ENCODE measurements at regions not wholly inside any gene's neighbourhood (a gene's known extent, or its start where the extent isn't known, plus 50 kb on each side); places are given as distances from the start of the nearest gene placed in this dataset.

DNA sequence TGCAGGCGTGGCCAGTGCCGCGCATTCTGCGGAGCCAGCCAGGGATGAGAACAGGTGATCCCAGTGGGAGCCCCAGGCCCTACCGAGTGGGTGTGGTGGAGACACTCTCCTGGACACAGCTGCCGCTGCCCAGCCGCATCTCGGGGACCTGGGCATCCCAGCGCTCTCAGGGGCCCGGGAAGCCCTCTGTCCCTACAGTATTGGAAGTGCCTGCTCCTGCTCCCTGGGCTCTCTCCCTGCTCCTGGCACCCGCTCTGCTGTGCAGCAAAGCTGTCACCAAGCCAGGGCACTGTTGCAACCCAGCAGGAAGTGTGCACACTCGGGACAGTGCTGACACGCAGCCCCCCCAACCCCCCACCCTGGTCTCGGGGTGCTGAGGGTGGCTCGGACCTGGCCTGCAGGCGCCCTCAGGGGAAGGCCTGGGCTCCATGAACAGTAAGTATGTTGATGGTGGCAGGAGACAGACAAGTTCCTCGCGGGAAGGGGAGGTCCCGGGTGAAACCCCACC lies 1177.4 kb upstream of the GBE1 start:
- Mint-ChIP-seq H3K27ac (no peak overlapping the region), H3K4me3 (no peak overlapping the region), H3K27me3 (no peaks in the 10 kb centered on the region), H3K9me3 (peaks cover 18% of the 10 kb centered on the region), H3K36me3 (ENCODE audit: low read depth) (no peaks in the 10 kb centered on the region), H3K4me1 (ENCODE audit: low read depth) (no peaks in the 10 kb centered on the region)

GRCh38 chr3:82927309-82928253 lies 1166.1 kb upstream of the GBE1 start:
- no peak overlapping the region for H3K27ac Mint-ChIP-seq
- H3K9me3 Mint-ChIP-seq = peaks cover 10% of the 10 kb centered on the region
- no peaks in the 10 kb centered on the region for H3K36me3 Mint-ChIP-seq (ENCODE audit: low read depth)
- H3K4me1 Mint-ChIP-seq (ENCODE audit: low read depth) = no peaks in the 10 kb centered on the region
- H3K4me3 Mint-ChIP-seq = no peak overlapping the region
- no peaks in the 10 kb centered on the region for H3K27me3 Mint-ChIP-seq

- Mint-ChIP-seq H3K4me1 (ENCODE audit: low read depth) (no peaks in the 10 kb centered on the region), H3K36me3 (ENCODE audit: low read depth) (no peaks in the 10 kb centered on the region), H3K9me3 (peaks cover 8% of the 10 kb centered on the region)
Observed at GRCh38 chr3:82891028-82891427, 1129.6 kb upstream of the GBE1 start.

GRCh38 chr3:82883072-82883471 lies 1121.6 kb upstream of the GBE1 start:
- Mint-ChIP-seq H3K27ac (no peak overlapping the region), H3K36me3 (ENCODE audit: low read depth) (no peaks in the 10 kb centered on the region), H3K27me3 (no peaks in the 10 kb centered on the region), H3K4me1 (ENCODE audit: low read depth) (no peaks in the 10 kb centered on the region), H3K4me3 (no peak overlapping the region), H3K9me3 (peaks cover 17% of the 10 kb centered on the region)

More at GRCh38 chr3:82891028-82891427, 1129.6 kb upstream of the GBE1 start:
- Mint-ChIP-seq H3K4me3 (no peak overlapping the region), H3K27ac (no peak overlapping the region), H3K27me3 (no peaks in the 10 kb centered on the region)

- no peaks in the 10 kb centered on the region for H3K4me1 Mint-ChIP-seq (ENCODE audit: low read depth)
- H3K4me3 Mint-ChIP-seq = no peak overlapping the region
- no peaks in the 10 kb centered on the region for H3K27me3 Mint-ChIP-seq
- no peaks in the 10 kb centered on the region for H3K36me3 Mint-ChIP-seq (ENCODE audit: low read depth)
- H3K9me3 Mint-ChIP-seq = peaks cover 7% of the 10 kb centered on the region
- H3K27ac Mint-ChIP-seq = no peak overlapping the region
Observed at GRCh38 chr3:82875401-82875800, 1114.0 kb upstream of the GBE1 start.

- Mint-ChIP-seq H3K27me3 (no peaks in the 10 kb centered on the region), H3K36me3 (ENCODE audit: low read depth) (no peaks in the 10 kb centered on the region), H3K4me1 (ENCODE audit: low read depth) (no peaks in the 10 kb centered on the region), H3K27ac (no peak overlapping the region), H3K9me3 (peaks cover 24% of the 10 kb centered on the region), H3K4me3 (no peak overlapping the region)
Observed at GRCh38 chr3:82839871-82840270, 1078.4 kb upstream of the GBE1 start.

DNA sequence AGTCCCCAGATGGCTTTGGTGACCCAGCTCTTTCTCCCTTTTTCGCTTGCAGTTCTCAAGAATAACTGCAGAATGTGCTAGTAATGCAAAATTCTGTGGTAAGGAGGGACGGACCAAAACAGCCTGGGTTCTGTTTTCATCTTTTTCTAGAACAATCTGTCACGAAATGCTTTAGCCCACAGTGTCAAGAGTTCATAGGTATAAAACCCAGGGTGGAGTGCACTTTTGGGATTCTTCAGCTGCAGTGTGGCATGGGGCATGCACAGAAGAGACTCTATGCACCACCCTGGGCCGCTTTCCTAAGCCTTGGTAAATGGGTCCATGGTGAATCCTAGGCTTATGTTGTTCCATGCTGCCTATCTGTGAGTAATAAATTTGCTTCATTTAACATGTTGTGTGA lies 1072.7 kb upstream of the GBE1 start:
- peaks cover 5% of the 10 kb centered on the region for H3K9me3 Mint-ChIP-seq
- no peak overlapping the region for H3K4me3 Mint-ChIP-seq
- no peaks in the 10 kb centered on the region for H3K36me3 Mint-ChIP-seq (ENCODE audit: low read depth)
- H3K27me3 Mint-ChIP-seq = no peaks in the 10 kb centered on the region
- H3K27ac Mint-ChIP-seq = no peak overlapping the region
- H3K4me1 Mint-ChIP-seq (ENCODE audit: low read depth) = no peaks in the 10 kb centered on the region

DNA sequence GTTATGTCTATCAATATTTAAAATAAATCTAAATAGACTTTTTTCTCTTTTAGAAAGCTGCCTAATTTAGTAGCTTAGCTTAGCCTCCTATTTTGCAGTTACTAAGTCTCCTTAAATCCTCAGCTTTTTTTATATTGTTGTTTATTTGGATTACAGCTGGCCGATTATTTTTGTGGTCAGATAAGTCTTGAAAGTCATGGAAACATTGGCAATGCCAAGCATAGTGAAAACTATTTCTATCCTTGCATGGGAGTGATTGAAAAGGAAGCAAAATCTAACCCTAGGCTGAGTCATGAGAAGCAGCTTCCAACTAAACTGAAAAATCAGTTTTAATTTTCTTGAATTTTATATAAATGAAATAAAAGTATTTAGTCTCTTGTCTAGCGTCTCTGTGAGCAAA lies 1063.0 kb upstream of the GBE1 start:
- Mint-ChIP-seq H3K36me3 (ENCODE audit: low read depth) (no peaks in the 10 kb centered on the region), H3K9me3 (peaks cover 8% of the 10 kb centered on the region), H3K4me1 (ENCODE audit: low read depth) (no peaks in the 10 kb centered on the region)

GRCh38 chr3:82816086-82816485 lies 1054.6 kb upstream of the GBE1 start:
- Mint-ChIP-seq H3K27ac (no peak overlapping the region), H3K9me3 (peaks cover 31% of the 10 kb centered on the region), H3K36me3 (ENCODE audit: low read depth) (no peaks in the 10 kb centered on the region)

More for the DNA sequence above, 1063.0 kb upstream of the GBE1 start:
- Mint-ChIP-seq H3K27me3 (no peaks in the 10 kb centered on the region), H3K27ac (no peak overlapping the region), H3K4me3 (no peak overlapping the region)

DNA sequence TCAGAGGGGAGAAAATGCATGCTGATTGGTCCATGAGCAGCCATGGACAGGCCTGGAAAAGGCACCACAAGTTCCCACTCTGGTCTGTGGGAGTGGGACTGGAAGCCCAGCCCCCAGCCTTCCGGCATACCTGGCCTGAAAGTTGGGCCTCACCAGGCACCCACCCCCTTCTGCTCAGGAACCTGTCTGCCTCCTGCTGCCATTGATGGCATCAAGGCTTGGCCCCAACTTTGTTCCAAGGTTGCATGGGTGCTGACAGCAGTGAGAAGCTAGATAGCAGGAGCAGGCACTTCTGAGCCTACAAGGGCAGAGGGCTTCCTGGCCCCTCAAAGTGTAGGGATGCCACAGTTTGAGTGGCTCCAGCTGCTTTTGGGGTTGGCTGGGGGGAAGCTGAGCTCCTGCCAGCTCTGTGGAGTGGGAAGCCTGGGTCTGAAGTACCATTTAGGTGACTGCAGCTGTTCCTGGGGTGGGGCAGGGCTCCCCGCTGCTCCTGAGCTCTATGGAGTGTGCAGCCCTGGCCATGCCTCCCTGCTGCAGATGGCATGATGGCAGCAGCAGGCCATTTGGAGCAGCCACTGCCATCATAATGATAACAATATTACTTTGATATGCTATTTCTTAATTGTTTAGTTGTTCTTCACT lies 1054.1 kb upstream of the GBE1 start:
- no peak overlapping the region for H3K4me3 Mint-ChIP-seq
- H3K4me1 Mint-ChIP-seq (ENCODE audit: low read depth) = no peaks in the 10 kb centered on the region
- H3K9me3 Mint-ChIP-seq = peaks cover 31% of the 10 kb centered on the region
- no peaks in the 10 kb centered on the region for H3K27me3 Mint-ChIP-seq
- no peak overlapping the region for H3K27ac Mint-ChIP-seq
- no peaks in the 10 kb centered on the region for H3K36me3 Mint-ChIP-seq (ENCODE audit: low read depth)

More at GRCh38 chr3:82816086-82816485, 1054.6 kb upstream of the GBE1 start:
- Mint-ChIP-seq H3K27me3 (no peaks in the 10 kb centered on the region), H3K4me3 (no peak overlapping the region), H3K4me1 (ENCODE audit: low read depth) (no peaks in the 10 kb centered on the region)

- Mint-ChIP-seq H3K4me3 (no peak overlapping the region), H3K36me3 (ENCODE audit: low read depth) (no peaks in the 10 kb centered on the region), H3K9me3 (peaks cover 28% of the 10 kb centered on the region), H3K27me3 (no peaks in the 10 kb centered on the region), H3K4me1 (ENCODE audit: low read depth) (no peaks in the 10 kb centered on the region), H3K27ac (no peak overlapping the region)
Observed at GRCh38 chr3:82814660-82815059, 1053.2 kb upstream of the GBE1 start.

GRCh38 chr3:82807781-82808180 lies 1046.3 kb upstream of the GBE1 start:
- no peak overlapping the region for H3K4me3 Mint-ChIP-seq
- H3K36me3 Mint-ChIP-seq (ENCODE audit: low read depth) = no peaks in the 10 kb centered on the region
- no peaks in the 10 kb centered on the region for H3K27me3 Mint-ChIP-seq
- H3K4me1 Mint-ChIP-seq (ENCODE audit: low read depth) = no peaks in the 10 kb centered on the region
- peaks cover 22% of the 10 kb centered on the region for H3K9me3 Mint-ChIP-seq
- no peak overlapping the region for H3K27ac Mint-ChIP-seq

GRCh38 chr3:82802501-82802900 lies 1041.1 kb upstream of the GBE1 start:
- Mint-ChIP-seq H3K4me1 (ENCODE audit: low read depth) (no peaks in the 10 kb centered on the region), H3K4me3 (no peak overlapping the region), H3K36me3 (ENCODE audit: low read depth) (no peaks in the 10 kb centered on the region), H3K9me3 (peaks cover 6% of the 10 kb centered on the region), H3K27ac (no peak overlapping the region), H3K27me3 (no peaks in the 10 kb centered on the region)

DNA sequence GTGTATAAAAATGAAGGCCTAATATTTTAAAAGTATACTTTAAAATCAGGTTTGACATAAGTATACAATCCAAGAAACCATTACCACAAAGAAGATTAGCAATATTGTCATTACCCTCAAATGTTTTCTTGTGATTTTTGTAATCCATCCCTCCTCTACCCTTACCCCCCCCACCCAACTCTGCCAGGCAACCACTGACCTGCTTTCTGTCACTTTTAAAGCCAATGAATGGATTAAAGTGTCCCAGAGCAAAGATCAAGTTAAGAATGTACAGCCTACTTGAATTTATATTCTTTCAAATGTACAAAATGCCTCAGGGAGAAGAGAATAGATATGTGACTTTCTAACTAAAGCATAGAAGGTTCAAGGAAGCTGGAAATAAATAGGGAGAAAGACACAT lies 1038.8 kb upstream of the GBE1 start:
- no peaks in the 10 kb centered on the region for H3K9me3 Mint-ChIP-seq

DNA sequence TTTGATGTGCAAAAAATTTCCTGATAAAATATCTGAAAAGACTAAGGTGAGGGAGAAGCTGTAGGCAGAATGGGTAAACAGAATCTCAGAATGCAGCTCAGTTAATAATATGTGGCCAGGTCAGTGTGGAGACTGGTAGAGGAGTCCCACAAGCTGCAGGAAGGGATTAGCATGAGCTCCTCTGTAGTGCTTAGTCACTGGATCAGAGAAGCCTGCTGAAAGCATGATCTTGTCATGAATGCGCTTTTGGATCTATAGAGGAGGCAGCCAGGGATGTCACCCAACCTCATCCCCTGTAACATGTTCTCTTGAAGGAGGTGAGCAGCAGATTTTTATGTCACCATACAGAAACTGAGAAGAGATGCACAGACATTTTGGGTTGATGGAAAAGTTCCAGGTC lies 1035.3 kb upstream of the GBE1 start:
- Mint-ChIP-seq H3K27ac (no peak overlapping the region), H3K36me3 (ENCODE audit: low read depth) (no peaks in the 10 kb centered on the region), H3K4me1 (ENCODE audit: low read depth) (no peaks in the 10 kb centered on the region), H3K9me3 (peaks cover 4% of the 10 kb centered on the region), H3K27me3 (no peaks in the 10 kb centered on the region), H3K4me3 (no peak overlapping the region)

More for the DNA sequence above, 1038.8 kb upstream of the GBE1 start:
- H3K27me3 Mint-ChIP-seq = no peaks in the 10 kb centered on the region
- H3K4me3 Mint-ChIP-seq = no peak overlapping the region
- H3K4me1 Mint-ChIP-seq (ENCODE audit: low read depth) = no peaks in the 10 kb centered on the region
- H3K36me3 Mint-ChIP-seq (ENCODE audit: low read depth) = no peaks in the 10 kb centered on the region
- H3K27ac Mint-ChIP-seq = no peak overlapping the region

Measured in stimulated activated naive CD8-positive, alpha-beta T cell treated with anti-CD3 and anti-CD28 coated beads, Interleukin-15, Interleukin-2, amounts not matched to agents 100 ng/mL and 50 ng/mL, for 24 hours (primary cell).